Hematopoietic multipotent progenitor cell treated with erythropoietin and hydrocortisone succinate and interleukin-3 and kit ligand, for 4 days (in vitro differentiated cells): ENCODE measurements at regions not wholly inside any gene's neighbourhood (a gene's known extent, or its start where the extent isn't known, plus 50 kb on each side); places are given as distances from the start of the nearest gene placed in this dataset.

Source experiments
- DNase-seq: peaks from one replicate; pipeline ENCODE4 v3.0.0-alpha.2; 2015

- DNase-seq: no peak
Measured at GRCh38 chr1:112320058-112320457, 76.0 kb upstream of the CTTNBP2NL start.

- no peak for DNase-seq
Measured at GRCh38 chr1:112322018-112322417, 74.0 kb upstream of the CTTNBP2NL start.

GRCh38 chr1:112322983-112323678, 72.9 kb upstream of the CTTNBP2NL start:
- DNase-seq: peak; percentile 6

GRCh38 chr1:112325504-112325903, 70.5 kb upstream of the CTTNBP2NL start:
- DNase-seq: no peak

GRCh38 chr1:112328600-112328999, 67.4 kb upstream of the CTTNBP2NL start:
- no peak for DNase-seq

GRCh38 chr1:112332176-112333150, 63.6 kb upstream of the CTTNBP2NL start:
- no peak for DNase-seq

GRCh38 chr1:112335351-112335750, 60.7 kb upstream of the CTTNBP2NL start:
- DNase-seq: no peak

- DNase-seq: peak; percentile 71
Measured at GRCh38 chr1:112337028-112337531, 58.9 kb upstream of the CTTNBP2NL start.

GRCh38 chr1:112341986-112342385, 54.0 kb upstream of the CTTNBP2NL start:
- DNase-seq: no peak

- no peak for DNase-seq
Measured at GRCh38 chr1:112342558-112342957, 53.5 kb upstream of the CTTNBP2NL start.

GRCh38 chr1:112344754-112345423, 51.1 kb upstream of the CTTNBP2NL start:
- DNase-seq: no peak
